Sigmoid colon (tissue), 6 donors: ENCODE measurements at regions not wholly inside any gene's neighbourhood (a gene's known extent, or its start where the extent isn't known, plus 50 kb on each side); places are given as distances from the start of the nearest gene placed in this dataset.
"Not testable (repeated sequence)": the region's sequence is repeated elsewhere in the genome, so short reads cannot be mapped to it uniquely, and the experiment has no call there.

Source experiments
- DNase-seq: peaks from one replicate; pipeline ENCODE4 v3.0.0-alpha.2; 2019
- H3K27ac ChIP-seq, 4 donors: fragments of 200-600 bp; sonication (generic); one replicate each; pipeline ENCODE4 v1.5.1; 2016 to 2019; ENCODE audit warnings: mild to moderate bottlenecking in 1 of 4
- H3K27me3 ChIP-seq, 3 donors: fragments of 200-600 bp; sonication (generic); one replicate each; pipeline ENCODE4 v1.5.1; 2019; ENCODE audit warnings: mild to moderate bottlenecking in 1 of 3
- H3K36me3 ChIP-seq, 4 donors: fragments of 200-600 bp; sonication (generic); one replicate each; pipeline ENCODE4 v1.5.1; 2016 to 2019
- H3K4me1 ChIP-seq, 4 donors: fragments of 200-600 bp; sonication (generic); one replicate each; pipeline ENCODE4 v1.5.1; 2017 to 2019
- H3K4me3 ChIP-seq, 4 donors: fragments of 200-600 bp; sonication (generic); one replicate each; pipeline ENCODE4 v1.5.1; 2017 to 2019; ENCODE audit warnings: mild to moderate bottlenecking in 2 of 4, moderate library complexity in 1 of 4
- H3K9me3 ChIP-seq, 4 donors: fragments of 200-600 bp in 3 of 4; sonication (generic) in 3 of 4; one replicate each; pipeline versions ENCODE4 v1.5.1 to v1.6.1; 2013 to 2019
- EP300 ChIP-seq, 4 donors: sonication (generic); formaldehyde crosslinking; IDR thresholded peaks; one replicate each; pipeline ENCODE4 v1.6.1; 2017; ENCODE audit warnings: antibody characterized with exemption in 4 of 4
- POLR2A ChIP-seq, 2 donors: fragments of 450-650 bp; IDR thresholded peaks; one replicate each; pipeline ENCODE4 v1.6.1; 2016; ENCODE audit warnings: antibody characterized with exemption in 2 of 2, mild to moderate bottlenecking in 2 of 2, moderate library complexity in 2 of 2
- POLR2AphosphoS5 ChIP-seq, 4 donors: sonication (generic); formaldehyde crosslinking; IDR thresholded peaks; one replicate each; pipeline ENCODE4 v1.6.1; 2017; ENCODE audit warnings: antibody characterized with exemption in 4 of 4
- WGBS, 2 donors: extraction: QIAGEN DNeasy Blood & Tissue Kit; methylation state at CpG; one replicate each; pipeline ENCODE4 v1.1.7; 2013; 5-methylcytosine and 5-hydroxymethylcytosine counted together
- intact Hi-C: fragments of 100-400 bp; cut with DNase I; formaldehyde crosslinking; loops from one replicate; pipeline ENCODE4 v1.15.1; 2023
- TF ChIP-seq, protein P1 (sequence below), 4 experiments: fragments of 450-650 bp in 3 of 4; fragments of 200-600 bp in 1 of 4; IDR thresholded peaks; one replicate each; pipeline ENCODE4 v1.5.1; 2016 to 2019; ENCODE audit warnings: antibody characterized with exemption in 4 of 4, mild to moderate bottlenecking in 3 of 4, moderate library complexity in 2 of 4
- donor health status: healthy with polysubstance abuse.
- donor health status: healthy.

DNA sequence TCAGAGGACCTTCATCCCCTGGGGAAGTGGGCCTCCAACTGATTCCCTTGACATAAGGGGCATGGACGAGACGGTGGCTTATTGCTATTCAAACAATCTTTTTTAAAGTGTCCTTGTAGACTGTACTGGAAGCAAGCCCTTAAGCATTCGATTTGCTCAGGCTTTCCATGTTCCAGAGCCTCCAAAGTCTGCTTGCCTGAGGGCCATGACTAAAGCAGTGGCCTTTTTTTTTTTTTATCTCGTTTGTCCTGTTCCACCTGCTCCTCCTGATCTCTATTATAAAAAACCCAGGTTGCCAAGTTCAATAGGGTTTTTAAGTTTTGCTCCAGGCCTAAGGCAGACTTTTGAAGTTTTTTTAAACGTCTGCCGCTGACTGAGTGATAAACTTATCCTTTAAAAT is 103.7 kb upstream of the AADAT start:
- Histone ChIP-seq H3K4me1 (no peaks in the 10 kb centered on the region), H3K4me3 (no peak overlapping the region), H3K9me3 (peaks cover 0 to under 1% (median 0%) of the 10 kb centered on the region in 4 donors), H3K27me3 (no peaks in the 10 kb centered on the region), H3K36me3 (no peaks in the 10 kb centered on the region), H3K27ac (no peak overlapping the region)
- intact Hi-C loops: no loop called here
- WGBS, 2 donors: 42 to 73% methylated on average over 6 of the region's 6 CpGs
- no peak for DNase-seq
- TF ChIP-seq, protein P1, sequence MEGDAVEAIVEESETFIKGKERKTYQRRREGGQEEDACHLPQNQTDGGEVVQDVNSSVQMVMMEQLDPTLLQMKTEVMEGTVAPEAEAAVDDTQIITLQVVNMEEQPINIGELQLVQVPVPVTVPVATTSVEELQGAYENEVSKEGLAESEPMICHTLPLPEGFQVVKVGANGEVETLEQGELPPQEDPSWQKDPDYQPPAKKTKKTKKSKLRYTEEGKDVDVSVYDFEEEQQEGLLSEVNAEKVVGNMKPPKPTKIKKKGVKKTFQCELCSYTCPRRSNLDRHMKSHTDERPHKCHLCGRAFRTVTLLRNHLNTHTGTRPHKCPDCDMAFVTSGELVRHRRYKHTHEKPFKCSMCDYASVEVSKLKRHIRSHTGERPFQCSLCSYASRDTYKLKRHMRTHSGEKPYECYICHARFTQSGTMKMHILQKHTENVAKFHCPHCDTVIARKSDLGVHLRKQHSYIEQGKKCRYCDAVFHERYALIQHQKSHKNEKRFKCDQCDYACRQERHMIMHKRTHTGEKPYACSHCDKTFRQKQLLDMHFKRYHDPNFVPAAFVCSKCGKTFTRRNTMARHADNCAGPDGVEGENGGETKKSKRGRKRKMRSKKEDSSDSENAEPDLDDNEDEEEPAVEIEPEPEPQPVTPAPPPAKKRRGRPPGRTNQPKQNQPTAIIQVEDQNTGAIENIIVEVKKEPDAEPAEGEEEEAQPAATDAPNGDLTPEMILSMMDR (IDR thresholded peaks at IDR 0.05): no peak
- TF ChIP-seq POLR2AphosphoS5 (IDR thresholded peaks at IDR 0.05) (no peak), POLR2A (IDR thresholded peaks at IDR 0.05) (no peak), EP300 (IDR thresholded peaks at IDR 0.05) (no peak)

- H3K27me3 ChIP-seq: no peaks in the 10 kb centered on the region
- whole genome bisulfite sequencing, 2 donors: 39 to 75% methylated on average over 1 of the region's 1 CpG
- no peaks in the 10 kb centered on the region for H3K36me3 ChIP-seq
- no peak for TF ChIP-seq POLR2A (IDR thresholded peaks at IDR 0.05)
- no peak for TF ChIP-seq POLR2AphosphoS5 (IDR thresholded peaks at IDR 0.05)
- no peak for TF ChIP-seq EP300 (IDR thresholded peaks at IDR 0.05)
- TF ChIP-seq, protein P1 (IDR thresholded peaks at IDR 0.05): no peak
- no peaks in the 10 kb centered on the region for H3K4me1 ChIP-seq
- H3K9me3 ChIP-seq: peaks cover 0 to 5% (median 0%) of the 10 kb centered on the region in 4 donors
- no peak overlapping the region for H3K27ac ChIP-seq
- no peak for DNase-seq
- intact Hi-C loops: no loop called here
- H3K4me3 ChIP-seq: no peak overlapping the region
Observed at GRCh38 chr4:170190265-170190664, 100.5 kb upstream of the AADAT start.

DNA sequence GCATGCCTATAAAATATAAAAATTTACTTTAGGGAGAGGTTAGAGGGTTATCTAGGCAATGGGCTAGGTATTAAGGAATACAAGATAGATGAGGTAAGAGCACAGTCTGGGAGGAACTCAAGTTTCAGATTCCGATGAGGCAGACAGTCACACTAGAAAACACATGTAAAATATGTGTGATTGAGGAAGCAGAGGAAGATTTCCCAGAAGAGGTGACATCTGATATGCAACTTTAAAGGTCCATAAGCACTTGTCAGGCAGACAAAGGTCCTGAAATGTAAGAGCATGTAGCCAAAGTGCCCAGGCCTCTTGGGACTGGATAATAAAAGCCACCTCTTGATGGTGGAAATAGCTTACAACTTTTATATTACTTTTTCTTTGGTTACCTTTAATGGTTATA is 81.1 kb upstream of the AADAT start:
- 68 to 74% methylated on average over 1 of the region's 1 CpG for WGBS, 2 donors
- intact Hi-C loops: no loop called here
- no peak for DNase-seq

DNA sequence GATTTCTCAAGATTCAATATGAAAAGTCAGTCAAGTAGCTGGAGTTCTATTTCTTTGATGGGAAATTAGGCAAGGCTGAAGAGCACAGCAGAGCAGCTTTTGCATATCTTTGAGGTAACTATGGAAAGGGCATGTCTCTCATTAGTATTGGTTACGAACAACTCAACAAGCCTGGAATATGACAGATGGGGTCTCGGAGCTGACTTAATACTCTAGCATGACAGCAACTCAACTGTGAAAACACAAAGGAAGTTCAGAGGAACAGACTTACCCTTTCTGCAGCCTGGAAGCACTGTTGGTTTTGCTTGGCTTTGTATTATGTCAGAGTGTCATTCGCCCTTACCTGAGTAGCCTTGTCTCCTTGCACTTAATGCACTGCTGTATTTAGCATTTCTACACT is 79.9 kb upstream of the AADAT start:
- WGBS, 2 donors: 75 to 95% methylated on average over 3 of the region's 3 CpGs
- no peak for DNase-seq
- intact Hi-C loops: no loop called here
- H3K9me3 ChIP-seq: no peaks in the 10 kb centered on the region
- H3K36me3 ChIP-seq: no peaks in the 10 kb centered on the region
- H3K4me1 ChIP-seq: no peaks in the 10 kb centered on the region
- H3K4me3 ChIP-seq: no peak overlapping the region
- H3K27ac ChIP-seq: no peak overlapping the region
- TF ChIP-seq EP300 (IDR thresholded peaks at IDR 0.05): no peak
- TF ChIP-seq, protein P1 (IDR thresholded peaks at IDR 0.05): no peak
- TF ChIP-seq POLR2A (IDR thresholded peaks at IDR 0.05): no peak
- no peak for TF ChIP-seq POLR2AphosphoS5 (IDR thresholded peaks at IDR 0.05)
- no peaks in the 10 kb centered on the region for H3K27me3 ChIP-seq

More for the DNA sequence above, 81.1 kb upstream of the AADAT start:
- H3K4me3 ChIP-seq: no peak overlapping the region
- H3K36me3 ChIP-seq: no peaks in the 10 kb centered on the region
- no peak overlapping the region for H3K27ac ChIP-seq
- no peaks in the 10 kb centered on the region for H3K27me3 ChIP-seq
- H3K4me1 ChIP-seq: no peaks in the 10 kb centered on the region
- H3K9me3 ChIP-seq: no peaks in the 10 kb centered on the region
- TF ChIP-seq, protein P1 (IDR thresholded peaks at IDR 0.05): no peak

- Histone ChIP-seq H3K27ac (no peak overlapping the region), H3K36me3 (no peaks in the 10 kb centered on the region), H3K27me3 (no peaks in the 10 kb centered on the region), H3K9me3 (no peaks in the 10 kb centered on the region), H3K4me1 (no peaks in the 10 kb centered on the region), H3K4me3 (no peak overlapping the region)
- TF ChIP-seq EP300 (IDR thresholded peaks at IDR 0.05) (no peak), POLR2A (IDR thresholded peaks at IDR 0.05) (no peak), POLR2AphosphoS5 (IDR thresholded peaks at IDR 0.05) (no peak)
- TF ChIP-seq, protein P1 (IDR thresholded peaks at IDR 0.05): no peak
- 85 to 86% methylated on average over 10 of the region's 10 CpGs for WGBS, 2 donors
- no peak for DNase-seq
- intact Hi-C loops: no loop called here
Observed at GRCh38 chr4:170167678-170168077, 77.9 kb upstream of the AADAT start.

- H3K4me3 ChIP-seq, H3K4me1 ChIP-seq, intact Hi-C loops, H3K27me3 ChIP-seq, H3K36me3 ChIP-seq, H3K27ac ChIP-seq, H3K9me3 ChIP-seq, DNase-seq: not testable (repeated sequence)
- WGBS, 2 donors: 92 to 96% methylated on average over 26 of the region's 26 CpGs
Observed at GRCh38 chr4:170166193-170166592, 76.4 kb upstream of the AADAT start.
